ENCODE measurements at regions not wholly inside any gene's neighbourhood (a gene's known extent, or its start where the extent isn't known, plus 50 kb on each side); places are given as distances from the start of the nearest gene placed in this dataset.
"Not testable (repeated sequence)": the region's sequence is repeated elsewhere in the genome, so short reads cannot be mapped to it uniquely, and the experiment has no call there.

DNA sequence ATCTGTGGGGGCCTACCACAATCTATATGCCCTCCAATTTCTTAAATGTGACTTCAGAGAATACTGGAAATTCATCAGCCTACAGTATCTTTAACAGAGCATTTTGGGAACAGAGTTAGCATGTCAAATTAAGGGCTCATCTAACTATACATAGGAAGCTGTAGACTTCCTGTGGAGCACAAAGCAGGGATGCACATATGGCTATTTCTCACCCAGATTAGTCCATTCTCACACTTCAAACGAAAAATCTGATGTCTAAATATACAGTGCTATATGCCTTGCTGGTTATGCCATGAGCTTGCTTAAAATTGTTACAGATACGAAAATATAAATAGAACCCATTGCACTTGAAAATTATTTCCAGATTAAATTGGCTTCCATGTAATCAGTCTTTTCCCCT lies 1922.8 kb downstream of the MRPL39 start:
- no peak for DNase-seq

DNA sequence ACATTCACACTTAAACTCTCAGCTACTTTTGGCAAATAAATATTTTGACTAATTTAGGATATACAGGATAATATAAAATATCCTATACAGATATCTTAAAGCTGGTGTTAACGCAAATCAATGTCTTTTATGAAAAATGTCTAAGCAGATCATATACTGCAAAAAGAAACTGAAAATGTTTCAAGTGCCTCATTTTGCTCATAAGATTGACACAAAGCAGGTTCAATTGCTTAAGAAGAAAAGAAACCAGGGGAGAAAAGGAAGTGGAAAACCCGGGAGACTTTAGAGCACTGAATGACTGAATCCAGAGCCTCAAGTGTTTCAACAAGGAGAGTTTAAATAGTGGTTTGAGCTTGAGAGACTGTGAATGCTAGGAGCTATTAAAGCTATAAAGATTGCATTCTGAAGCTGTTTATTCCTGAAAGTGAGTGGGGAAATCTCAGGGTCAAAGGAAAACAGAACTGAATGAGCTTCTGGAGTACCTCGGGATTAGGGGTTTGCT lies 1943.0 kb downstream of the MRPL39 start:
- no peak for DNase-seq

DNA sequence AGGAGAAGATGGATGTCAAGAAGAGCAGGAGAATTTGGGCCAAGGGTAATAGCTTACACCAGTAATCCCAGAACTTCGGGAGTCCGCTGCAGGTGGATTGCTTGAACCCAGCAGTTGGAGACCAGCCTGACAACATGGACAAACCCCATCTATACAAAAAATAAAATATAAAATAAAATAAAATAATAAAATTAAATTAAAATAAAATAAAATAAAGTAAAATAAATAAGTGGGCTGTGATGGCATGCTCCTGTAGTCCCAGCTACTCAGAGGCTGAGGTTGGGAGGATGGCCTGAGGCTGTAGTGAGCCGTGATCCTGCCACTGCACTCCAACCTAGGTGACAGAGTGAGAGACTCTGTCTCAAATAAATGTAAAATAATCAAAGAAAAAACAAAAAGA lies 1946.7 kb downstream of the MRPL39 start:
- no peak for DNase-seq

- DNase-seq, result no peak
Measured at GRCh38 chr21:23644768-23645167, 1962.5 kb downstream of the MRPL39 start.

DNA sequence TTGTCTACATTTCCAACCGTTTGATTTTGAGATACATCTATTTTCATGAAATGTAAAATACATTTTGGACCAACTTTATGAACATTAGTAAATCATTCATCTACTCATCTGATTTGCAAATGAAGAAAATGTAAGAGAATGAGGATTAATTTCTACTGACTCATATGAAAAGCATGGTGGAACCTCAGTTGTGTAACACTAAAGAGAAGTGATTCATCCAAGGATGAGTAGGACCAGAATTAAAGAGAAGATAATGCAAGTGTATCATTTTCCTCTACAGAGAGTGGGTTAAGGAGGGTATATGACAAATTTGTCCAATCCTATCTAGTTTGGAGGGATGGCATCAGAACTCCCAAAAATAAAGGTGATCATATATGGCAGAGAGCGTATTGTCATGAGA lies 1967.6 kb downstream of the MRPL39 start:
- DNase-seq, result peak; percentile 63

DNA sequence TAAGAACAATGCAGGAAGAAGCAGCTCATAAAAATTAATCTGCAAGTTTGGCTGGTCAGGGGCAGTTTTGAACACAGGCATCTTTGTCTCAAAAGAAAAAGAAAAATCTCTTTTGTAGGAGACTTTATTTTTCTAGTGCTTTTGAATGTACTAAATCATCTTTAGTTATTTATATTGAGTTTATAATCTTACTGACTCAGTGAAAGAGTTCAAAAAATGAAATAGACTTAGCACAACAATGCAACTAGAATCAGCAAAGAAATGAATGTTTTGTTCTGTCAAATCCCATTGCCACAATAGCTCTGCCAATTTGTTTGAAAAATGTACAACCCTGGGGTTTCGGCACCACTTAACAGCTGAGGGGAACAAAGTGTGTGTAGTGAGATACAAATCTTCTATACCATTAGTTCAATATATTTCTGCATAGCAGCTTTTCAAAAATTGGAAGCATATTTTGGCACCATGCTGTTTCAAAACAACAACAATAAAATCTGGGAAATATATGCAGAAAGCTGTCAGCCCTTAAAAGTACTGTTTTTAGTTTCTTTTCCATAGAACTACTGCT lies 1969.1 kb downstream of the MRPL39 start:
- DNase-seq, result no peak

- no peak for DNase-seq
Measured at GRCh38 chr21:23633447-23633940, 1973.8 kb downstream of the MRPL39 start.

- no peak for DNase-seq
Measured at GRCh38 chr21:23624281-23624680, 1983.0 kb downstream of the MRPL39 start.

- DNase-seq, result no peak
Measured at GRCh38 chr21:23613014-23613413, 1994.3 kb downstream of the MRPL39 start.

- no peak for DNase-seq
Measured at GRCh38 chr21:23612210-23612609, 1995.1 kb downstream of the MRPL39 start.

DNA sequence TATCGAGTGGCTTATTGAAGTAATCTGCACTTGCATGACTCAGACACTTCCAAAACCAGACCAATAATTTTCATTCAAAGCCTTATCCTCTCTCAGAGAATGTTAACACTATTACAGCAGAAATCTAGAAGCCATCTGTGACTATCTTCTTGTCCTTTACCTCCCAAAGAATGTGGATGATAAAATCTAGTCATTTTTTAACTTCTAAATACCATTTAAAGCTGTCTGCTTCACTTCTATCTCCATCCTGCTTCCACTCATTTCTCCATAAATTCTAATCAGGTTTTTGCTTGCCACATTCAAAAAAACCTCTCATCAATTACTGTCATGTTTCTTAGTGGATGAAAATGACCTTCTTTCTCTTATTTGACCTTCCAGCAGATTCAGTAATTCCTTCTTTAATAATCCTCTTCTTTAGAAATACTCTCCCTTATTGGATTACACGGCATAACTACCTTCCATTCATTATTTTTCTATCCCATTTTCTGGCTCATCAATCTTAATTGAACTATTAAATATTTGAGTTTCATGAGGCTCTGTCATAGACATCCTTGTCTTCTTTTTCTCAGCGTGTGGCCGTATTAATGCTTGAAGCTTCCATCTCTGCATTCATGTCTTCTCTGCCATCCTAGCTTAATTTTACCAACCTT lies 1999.4 kb downstream of the MRPL39 start:
- no peak for DNase-seq

DNA sequence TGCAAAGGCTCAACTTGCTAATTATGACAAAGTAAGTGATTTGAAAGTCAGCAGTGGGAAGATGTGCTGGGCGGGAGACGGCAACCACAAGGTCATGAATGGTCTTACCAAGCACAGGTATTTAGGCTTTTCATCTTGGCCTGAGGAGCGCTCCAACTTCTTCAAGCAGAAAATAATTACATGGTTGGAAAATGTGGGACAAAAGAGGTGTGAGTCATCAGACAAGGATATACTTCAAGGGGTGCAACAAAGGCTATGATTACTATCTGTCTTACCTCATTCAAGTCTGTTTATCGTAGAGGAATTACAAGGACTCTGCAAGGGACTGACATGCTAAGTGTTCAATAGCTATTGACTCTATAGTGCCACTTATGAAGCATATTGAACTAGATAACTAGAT lies 2005.7 kb downstream of the MRPL39 start:
- no peak for DNase-seq

DNA sequence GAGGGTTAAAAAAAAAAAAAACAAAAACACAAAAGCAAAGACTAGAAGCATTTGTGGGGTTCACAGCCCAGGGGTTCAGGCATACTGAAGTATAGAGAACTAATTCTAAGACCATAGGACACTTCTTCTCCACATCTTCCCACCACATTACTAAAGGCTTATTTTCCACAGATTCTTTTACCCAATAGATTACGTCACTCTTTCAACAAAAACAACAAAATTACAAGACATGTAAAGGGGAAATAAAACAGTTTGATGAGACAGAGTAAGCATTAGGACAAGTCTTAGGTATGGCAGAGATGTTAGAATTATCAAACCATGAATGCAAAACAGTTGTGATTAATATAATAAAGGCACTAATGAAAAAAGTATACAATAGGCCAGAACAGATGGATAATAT lies 2013.7 kb downstream of the MRPL39 start:
- DNase-seq, result no peak

GRCh38 chr21:23585419-23585818 lies 2021.9 kb downstream of the MRPL39 start:
- DNase-seq, result peak; percentile 2

- no peak for DNase-seq
Measured at GRCh38 chr21:23579573-23579972, 2027.7 kb downstream of the MRPL39 start.

- DNase-seq, result no peak
Measured at GRCh38 chr21:23578027-23578426, 2029.3 kb downstream of the MRPL39 start.

DNA sequence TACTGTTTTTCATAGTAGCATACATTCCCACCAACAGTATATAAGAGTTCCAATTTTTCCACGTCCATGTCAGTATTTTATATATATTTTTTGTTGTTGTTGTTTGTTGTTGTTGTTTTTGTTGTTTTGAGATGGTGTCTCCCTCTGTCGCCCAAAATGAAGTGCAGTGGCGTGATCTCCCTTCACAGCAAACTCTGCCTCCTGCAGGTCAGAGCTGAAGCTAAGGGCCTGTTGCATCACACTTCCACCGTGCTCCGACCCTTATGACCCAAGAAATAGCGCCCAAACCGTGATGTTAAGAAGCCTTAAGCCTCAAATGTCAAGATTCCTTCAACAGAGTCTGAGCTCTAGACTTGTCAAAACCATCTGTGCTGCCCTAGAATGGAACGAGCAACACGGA lies 2032.3 kb downstream of the MRPL39 start:
- DNase-seq, result no peak

DNA sequence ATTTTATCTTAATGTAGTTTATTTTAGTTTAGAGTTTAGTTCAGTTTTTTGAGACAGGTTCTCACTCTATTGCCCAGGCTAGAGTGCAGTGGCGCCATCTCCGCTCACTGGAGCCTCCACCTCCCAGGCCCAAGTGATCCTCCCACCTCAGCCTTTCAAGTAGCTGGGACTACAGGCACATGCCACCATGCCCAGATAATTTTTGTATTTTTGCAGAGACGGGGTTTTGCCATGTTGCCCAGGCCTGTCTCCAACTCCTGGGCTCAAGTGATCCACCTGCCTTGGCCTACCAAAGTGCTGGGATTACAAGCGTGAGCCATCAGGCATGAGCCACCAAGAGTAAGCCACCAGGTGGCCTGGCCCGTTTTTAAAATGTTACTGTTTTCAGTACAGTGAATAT lies 2058.4 kb downstream of the MRPL39 start:
- not testable (repeated sequence) for DNase-seq

- no peak for DNase-seq
Measured at GRCh38 chr21:23543333-23543732, 2063.9 kb downstream of the MRPL39 start.

GRCh38 chr21:23542097-23542496 lies 2065.2 kb downstream of the MRPL39 start:
- no peak for DNase-seq

DNA sequence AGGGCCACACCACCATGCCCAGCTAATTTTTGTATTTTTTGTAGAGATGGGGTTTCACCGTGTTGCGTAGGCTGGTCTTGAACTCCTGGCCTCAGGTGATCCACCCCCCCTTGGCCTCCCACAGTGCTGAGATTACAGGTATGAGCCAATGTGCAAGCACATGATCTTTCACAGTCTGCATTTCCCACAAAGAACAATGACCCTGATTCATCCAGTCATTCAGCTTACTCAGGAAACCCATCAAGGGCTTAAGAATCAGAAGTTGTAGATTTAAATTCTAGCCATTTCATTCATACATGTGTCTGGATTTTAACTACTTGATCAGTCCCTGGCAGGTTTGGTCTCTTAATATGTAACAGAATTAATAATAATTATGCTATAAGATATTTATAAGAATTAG lies 2065.7 kb downstream of the MRPL39 start:
- DNase-seq, result no peak

- DNase-seq, result no peak
Measured at GRCh38 chr21:23534850-23535249, 2072.4 kb downstream of the MRPL39 start.

- no peak for DNase-seq
Measured at GRCh38 chr21:23531444-23531843, 2075.8 kb downstream of the MRPL39 start.

DNA sequence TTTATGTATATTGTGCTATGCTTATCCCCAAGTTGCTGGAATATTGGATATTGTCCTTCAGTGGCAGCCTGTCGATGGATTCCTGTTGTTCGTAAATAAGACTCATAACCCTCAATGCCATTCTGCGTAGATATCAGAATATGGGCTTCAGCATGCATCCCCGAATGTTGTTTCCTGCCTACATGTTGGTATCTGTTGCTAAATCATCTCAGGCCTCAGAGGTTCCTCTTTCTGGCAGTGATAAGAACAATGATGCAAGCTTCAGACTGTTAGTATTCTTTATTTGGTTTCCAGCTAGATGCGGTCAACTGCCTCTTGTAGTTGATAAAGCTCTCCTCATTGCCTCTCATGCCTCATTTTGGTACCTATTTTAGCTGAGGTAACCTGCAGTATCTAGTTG lies 2082.6 kb downstream of the MRPL39 start:
- DNase-seq, result no peak

- DNase-seq, result no peak
Measured at GRCh38 chr21:23522751-23523150, 2084.5 kb downstream of the MRPL39 start.

Data from fibroblast of skin of right biceps (primary cell).